IMR-90 (cell line): ENCODE measurements at regions not wholly inside any gene's neighbourhood (a gene's known extent, or its start where the extent isn't known, plus 50 kb on each side); places are given as distances from the start of the nearest gene placed in this dataset.

Experiments
- ATAC-seq: fragments of 200-7000 bp; cut with Tn5 transposase; 2 replicates; pipeline ENCODE4 v1.9.1; 2020; ENCODE audit warnings: low read depth, mild to moderate bottlenecking, moderate library complexity
- BruUV-seq: library from RNA; stranded (reverse); fragments of 400-500 nt; replicated peaks from 2 replicates; lab custom pipeline; 2021; lab: Mats Ljungman, UMichigan
- CTCF ChIA-PET: fragments of 300-600 bp; formaldehyde crosslinking; extraction: SDS; loops from one replicate; lab custom pipeline; 2021; ENCODE audit warnings: antibody characterized with exemption; lab: Yijun Ruan, JAX
- POLR2A ChIA-PET: fragments of 300-600 bp; sonication (Branson Sonifier 250); formaldehyde crosslinking; loops from one replicate; lab custom pipeline; 2022; ENCODE audit warnings: antibody characterized with exemption; ENCODE audit not compliant: unreplicated experiment; lab: Charles Lee
- DNase-seq: peaks from one replicate; pipeline ENCODE4 v3.0.0; 2013
- H2AFZ ChIP-seq: replicated peaks from 2 replicates; pipeline ENCODE3; 2013; ENCODE audit warnings: low read length, mild to moderate bottlenecking; ENCODE audit not compliant: poor library complexity
- H2AK5ac ChIP-seq: 2 replicates; pipeline ENCODE4 v1.6.1; 2013; ENCODE audit warnings: low read depth, low read length, inconsistent platforms
- H2AK9ac ChIP-seq: replicated peaks from 2 replicates; pipeline ENCODE3; 2013; ENCODE audit warnings: mild to moderate bottlenecking, low read depth, low read length, moderate library complexity; ENCODE audit not compliant: poor library complexity
- H2BK120ac ChIP-seq: 2 replicates; pipeline ENCODE4 v1.6.1; 2013; ENCODE audit warnings: low read depth, low read length, inconsistent platforms
- H2BK15ac ChIP-seq: 3 replicates; pipeline ENCODE4 v1.6.1; 2013; ENCODE audit warnings: low read depth, low read length, inconsistent platforms
- H2BK20ac ChIP-seq: 2 replicates; pipeline ENCODE4 v1.6.1; 2013; ENCODE audit warnings: low read depth, mild to moderate bottlenecking, inconsistent platforms, low read length, moderate library complexity
- H2BK5ac ChIP-seq: 2 replicates; pipeline ENCODE4 v1.6.1; 2013; ENCODE audit warnings: mild to moderate bottlenecking, low read depth, low read length, inconsistent platforms; ENCODE audit not compliant: poor library complexity, severe bottlenecking
- H3K14ac ChIP-seq: replicated peaks from 2 replicates; pipeline ENCODE4 v1.6.1; 2013; ENCODE audit warnings: low read depth, low read length, inconsistent platforms
- H3K18ac ChIP-seq: 2 replicates; pipeline ENCODE4 v1.6.1; 2013; ENCODE audit warnings: low read depth, low read length, control low read depth
- H3K23ac ChIP-seq: 2 replicates; pipeline ENCODE4 v1.6.1; 2013; ENCODE audit warnings: low read depth, low read length, inconsistent platforms
- H3K27ac ChIP-seq: 2 replicates; pipeline ENCODE4 v1.5.1; 2013; ENCODE audit warnings: mild to moderate bottlenecking, control low read depth, low read length; ENCODE audit not compliant: insufficient read depth
- H3K27me3 ChIP-seq: 2 replicates; pipeline ENCODE4 v1.6.1; 2013; ENCODE audit warnings: low read length; ENCODE audit not compliant: control insufficient read depth, insufficient read depth
- H3K36me3 ChIP-seq: 2 replicates; pipeline ENCODE4 v1.6.1; 2013; ENCODE audit warnings: low read length, mixed read lengths; ENCODE audit not compliant: control insufficient read depth, insufficient read depth
- H3K4ac ChIP-seq: 2 replicates; pipeline ENCODE4 v1.6.1; 2013; ENCODE audit warnings: low read depth, low read length, inconsistent platforms
- H3K4me1 ChIP-seq: 2 replicates; pipeline ENCODE4 v1.6.1; 2013; ENCODE audit warnings: low read length, mixed read lengths; ENCODE audit not compliant: control insufficient read depth, insufficient read depth
- H3K4me2 ChIP-seq: 2 replicates; pipeline ENCODE4 v1.6.1; 2013; ENCODE audit warnings: low read depth, mild to moderate bottlenecking, control low read depth, low read length, moderate library complexity
- H3K4me3 ChIP-seq: 2 replicates; pipeline ENCODE4 v1.5.1; 2013; ENCODE audit warnings: low read depth, mild to moderate bottlenecking, control low read depth, low read length, moderate library complexity; ENCODE audit not compliant: insufficient read depth
- H3K56ac ChIP-seq: 2 replicates; pipeline ENCODE4 v1.6.1; 2013; ENCODE audit warnings: low read length, inconsistent platforms; ENCODE audit not compliant: insufficient read depth; ENCODE audit errors: extremely low read depth
- H3K79me1 ChIP-seq, 2 experiments: 2 replicates each; pipeline ENCODE4 v1.6.1; 2013; ENCODE audit warnings: low read length in 2 of 2, inconsistent platforms in 1 of 2, low read depth in 1 of 2
- H3K9ac ChIP-seq: 2 replicates; pipeline ENCODE4 v1.6.1; 2013; ENCODE audit warnings: low read depth, low read length, control low read depth
- H3K9me1 ChIP-seq: 2 replicates; pipeline ENCODE4 v1.6.1; 2013; ENCODE audit warnings: low read length, inconsistent platforms; ENCODE audit not compliant: insufficient read depth
- H3K9me3 ChIP-seq: 2 replicates; pipeline ENCODE4 v1.6.1; 2013; ENCODE audit warnings: low read length; ENCODE audit not compliant: control insufficient read depth, insufficient read depth
- H4K20me1 ChIP-seq: 2 replicates; pipeline ENCODE4 v1.6.1; 2013; ENCODE audit warnings: low read length, inconsistent platforms; ENCODE audit not compliant: insufficient read depth
- H4K5ac ChIP-seq: 2 replicates; pipeline ENCODE4 v1.6.1; 2013; ENCODE audit warnings: mild to moderate bottlenecking, low read depth, low read length, control low read depth
- H4K8ac ChIP-seq, 2 experiments: 2 replicates each; pipeline ENCODE4 v1.6.1; 2013; ENCODE audit warnings: low read depth in 2 of 2, low read length in 2 of 2, control low read depth in 1 of 2, inconsistent platforms in 1 of 2
- H4K91ac ChIP-seq: 2 replicates; pipeline ENCODE4 v1.6.1; 2013; ENCODE audit warnings: low read depth, low read length, inconsistent platforms; ENCODE audit not compliant: insufficient read depth
- BHLHE40 ChIP-seq: fragments of 150-350 bp; IDR thresholded peaks from 2 replicates; pipeline ENCODE4 v1.6.1; 2016; ENCODE audit warnings: mild to moderate bottlenecking, low read depth, low read length
- CEBPB ChIP-seq: IDR thresholded peaks from 2 replicates; pipeline ENCODE4 v1.6.1; 2012; ENCODE audit warnings: low read depth, low read length, improper control_type of control experiment
- CHD1 ChIP-seq: IDR thresholded peaks from 2 replicates; pipeline ENCODE4 v1.6.1; 2012; ENCODE audit warnings: low read depth, low read length, improper control_type of control experiment
- CTCF ChIP-seq: conservative IDR thresholded peaks from 2 replicates; pipeline ENCODE4 v1.5.1; 2012; ENCODE audit warnings: mild to moderate bottlenecking, low read depth, low read length, improper control_type of control experiment
- ELK1 ChIP-seq: fragments of 150-350 bp; IDR thresholded peaks from 2 replicates; pipeline ENCODE4 v1.6.1; 2016; ENCODE audit warnings: low read depth, mild to moderate bottlenecking, low read length, moderate library complexity, borderline replicate concordance
- FOS ChIP-seq: fragments of 150-350 bp; IDR thresholded peaks from 2 replicates; pipeline ENCODE4 v1.6.1; 2016; ENCODE audit warnings: low read depth, low read length
- MAFK ChIP-seq: IDR thresholded peaks from 2 replicates; pipeline ENCODE4 v1.6.1; 2012; ENCODE audit warnings: low read depth, low read length, improper control_type of control experiment
- MAZ ChIP-seq: IDR thresholded peaks from 2 replicates; pipeline ENCODE4 v1.6.1; 2012; ENCODE audit warnings: low read depth, mild to moderate bottlenecking, low read length, improper control_type of control experiment, moderate library complexity, borderline replicate concordance
- MXI1 ChIP-seq: IDR thresholded peaks from 2 replicates; pipeline ENCODE4 v1.6.1; 2012; ENCODE audit warnings: low read depth, mild to moderate bottlenecking, low read length, moderate library complexity, borderline replicate concordance
- NFE2L2 ChIP-seq: fragments of 150-350 bp; IDR thresholded peaks from 2 replicates; pipeline ENCODE4 v1.6.1; 2016; ENCODE audit warnings: low read depth, mild to moderate bottlenecking, low read length
- POLR2A ChIP-seq: IDR thresholded peaks from 2 replicates; pipeline ENCODE4 v1.6.1; 2012; ENCODE audit warnings: mild to moderate bottlenecking, low read depth, low read length
- RAD21 ChIP-seq: IDR thresholded peaks from 2 replicates; pipeline ENCODE4 v1.6.1; 2012; ENCODE audit warnings: low read length, improper control_type of control experiment
- RCOR1 ChIP-seq: IDR thresholded peaks from 2 replicates; pipeline ENCODE4 v1.6.1; 2012; ENCODE audit warnings: mild to moderate bottlenecking, low read length, improper control_type of control experiment; ENCODE audit not compliant: insufficient replicate concordance
- RFX5 ChIP-seq: IDR thresholded peaks from 2 replicates; pipeline ENCODE4 v1.8.0; 2012; ENCODE audit warnings: low read depth, mild to moderate bottlenecking, low read length, moderate library complexity
- SMC3 ChIP-seq: fragments of 150-350 bp; IDR thresholded peaks from 2 replicates; pipeline ENCODE4 v1.6.1; 2016; ENCODE audit warnings: low read depth, mild to moderate bottlenecking, antibody characterized with exemption, low read length, moderate library complexity
- USF2 ChIP-seq: fragments of 150-350 bp; IDR thresholded peaks from 2 replicates; pipeline ENCODE4 v1.6.1; 2017; ENCODE audit warnings: mild to moderate bottlenecking, antibody characterized with exemption, low read length, low read depth
- WGBS, 2 experiments: methylation state at CpG; one replicate each; pipeline versions ENCODE4 v1.1.5 to v1.1.7; 2013; ENCODE audit warnings: missing lambda C conversion rate in 2 of 2; ENCODE audit not compliant: insufficient read length in 1 of 2; ENCODE audit errors: extremely low coverage in 2 of 2; 5-methylcytosine and 5-hydroxymethylcytosine counted together
- dilution Hi-C: fragments of 300-500 bp; cut with HindIII; formaldehyde crosslinking; loops from one replicate; pipeline ENCODE4 v1.14.3; 2018; ENCODE audit warnings: low sequenced_read_pairs; ENCODE audit not compliant: unreplicated experiment
- in situ Hi-C: fragments of 300-500 bp; cut with MboI; formaldehyde crosslinking; loops from 3 replicates; pipeline ENCODE4 v1.14.3; 2019; ENCODE audit warnings: low sequenced_read_pairs, inconsistent platforms, mixed read lengths
- intact Hi-C: fragments of 100-400 bp; cut with micrococcal nuclease; formaldehyde crosslinking; loops from 2 replicates; pipeline ENCODE4 v1.10.0; 2022

- H3K4ac ChIP-seq: no peak overlapping the region
- ChIA-PET CTCF (no interaction called here), POLR2A (no interaction called here)
- TF ChIP-seq MAZ (no peak), MAFK (no peak), BHLHE40 (no peak), CTCF (no peak), CEBPB (no peak), RCOR1 (no peak), RFX5 (no peak), RAD21 (no peak), FOS (no peak), NFE2L2 (no peak), CHD1 (no peak), MXI1 (no peak), SMC3 (no peak), POLR2A (no peak), USF2 (no peak), ELK1 (no peak)
- H3K4me3 ChIP-seq: no peak overlapping the region
- no peak overlapping the region for H3K23ac ChIP-seq
- no peak overlapping the region for H2AK9ac ChIP-seq
- DNase-seq: no peak
- H2BK120ac ChIP-seq: no peak overlapping the region
- intact Hi-C loops: no loop called here
- H3K27me3 ChIP-seq: no peaks in the 10 kb centered on the region
- H3K36me3 ChIP-seq: no peaks in the 10 kb centered on the region
- no TSS peak for BruUV-seq
- no peak overlapping the region for H4K8ac ChIP-seq
- H4K20me1 ChIP-seq: no peaks in the 10 kb centered on the region
- whole genome bisulfite sequencing, 2 experiments: 20% methylated on average over 1 of the region's 1 CpG; no CpG with 5 or more reads in 1 of the 2 experiments
- H3K27ac ChIP-seq: no peak overlapping the region
- H3K56ac ChIP-seq: no peak overlapping the region
- H3K9ac ChIP-seq: no peak overlapping the region
- H3K4me2 ChIP-seq: no peak overlapping the region
- no peaks in the 10 kb centered on the region for H3K79me1 ChIP-seq
- dilution Hi-C loops: no loop called here
- in situ Hi-C loops: no loop called here
- no peaks in the 10 kb centered on the region for H3K9me1 ChIP-seq
- H3K18ac ChIP-seq: no peak overlapping the region
- no peaks in the 10 kb centered on the region for H3K9me3 ChIP-seq
- H2BK15ac ChIP-seq: no peak overlapping the region
- no peaks in the 10 kb centered on the region for H3K4me1 ChIP-seq
- H4K5ac ChIP-seq: no peak overlapping the region
- H2BK20ac ChIP-seq: no peak overlapping the region
- no peak overlapping the region for H2AK5ac ChIP-seq
- no peak overlapping the region for H2AFZ ChIP-seq
- H4K91ac ChIP-seq: no peak overlapping the region
- no peak overlapping the region for H3K14ac ChIP-seq
- H2BK5ac ChIP-seq: no peak overlapping the region
- no peak for ATAC-seq
Observed at GRCh38 chr3:103158183-103158582, 723.4 kb downstream of the ZPLD1 start.
